Fibroblast of upper back skin (primary cell): ENCODE measurements at regions not wholly inside any gene's neighbourhood (a gene's known extent, or its start where the extent isn't known, plus 50 kb on each side); places are given as distances from the start of the nearest gene placed in this dataset.

Source experiments
- DNase-seq: peaks from one replicate; pipeline ENCODE4 v3.0.0-alpha.2; 2013

GRCh38 chr14:52380294-52380693 is 66.2 kb downstream of the PTGER2 start:
- peak; percentile 14 for DNase-seq
